SHP77 (cell line): ENCODE measurements at regions not wholly inside any gene's neighbourhood (a gene's known extent, or its start where the extent isn't known, plus 50 kb on each side); places are given as distances from the start of the nearest gene placed in this dataset.

Source experiments
- DNase-seq, 2 experiments: peaks; one replicate each; lab custom pipeline; 2025; lab: John Stamatoyannopoulos, UW

DNA sequence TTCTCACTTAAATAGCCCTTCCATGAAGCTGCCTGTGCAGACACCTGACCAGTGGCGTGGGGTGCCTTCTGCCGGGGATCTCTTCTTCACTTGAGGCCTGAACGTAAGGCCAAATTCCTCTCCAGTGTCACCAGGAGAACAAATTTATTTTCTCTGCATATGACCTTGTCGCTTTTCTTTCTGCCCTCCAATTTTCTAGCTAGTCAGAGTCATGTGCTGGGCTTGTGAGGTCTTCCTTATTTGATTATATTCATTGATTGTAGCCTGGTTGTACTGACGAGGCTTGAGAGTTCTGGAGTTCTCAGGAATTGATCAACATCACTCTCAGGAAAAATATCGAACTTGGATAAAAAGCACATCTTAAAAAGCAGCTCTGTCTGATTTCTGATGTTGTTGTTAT is 255.7 kb downstream of the BUB3 start:
- no peak for DNase-seq

GRCh38 chr10:123413353-123413752 is 252.8 kb upstream of the GPR26 start:
- DNase-seq, result no peak

DNA sequence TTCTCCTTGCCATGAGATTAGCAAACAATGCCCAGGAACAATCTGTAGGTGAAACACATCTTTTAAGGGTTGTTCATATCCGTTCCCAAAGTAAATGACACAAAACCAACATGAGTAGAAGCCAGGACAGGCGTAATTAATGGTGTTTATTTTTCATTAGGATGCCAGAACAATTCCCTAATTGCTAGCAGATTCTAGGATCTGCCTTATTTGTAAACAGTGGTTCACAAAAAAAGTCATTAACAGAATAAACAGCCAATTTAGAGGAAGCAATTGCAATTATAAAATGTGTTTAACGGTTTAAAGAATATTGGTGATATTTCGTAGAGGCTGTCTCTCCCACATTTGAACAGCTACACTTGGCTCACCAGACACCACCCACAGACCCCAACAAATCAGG is 250.6 kb upstream of the GPR26 start:
- DNase-seq, result no peak

DNA sequence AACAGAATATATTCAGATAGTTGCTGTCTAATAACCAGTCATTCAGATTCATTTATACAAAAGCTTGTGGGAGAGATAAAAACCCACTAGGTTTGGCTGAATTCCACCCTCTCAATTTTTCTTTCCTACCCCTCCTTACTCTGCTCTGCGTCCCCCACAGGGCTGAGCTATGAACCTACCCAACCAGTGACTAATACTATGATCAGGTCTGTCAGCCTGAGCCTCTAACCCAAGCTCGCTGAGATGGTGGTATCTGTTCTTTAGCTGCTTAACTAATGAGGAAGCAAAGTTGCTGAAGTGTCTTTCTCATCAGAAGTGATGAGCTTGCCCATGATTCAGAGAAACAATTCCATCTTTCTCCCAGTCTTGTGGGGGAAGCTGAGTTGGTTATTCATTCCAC is 248.7 kb upstream of the GPR26 start:
- no peak for DNase-seq

- DNase-seq, result no peak
Observed at GRCh38 chr10:123421461-123421860, 244.7 kb upstream of the GPR26 start.

GRCh38 chr10:123422261-123422660 is 243.9 kb upstream of the GPR26 start:
- DNase-seq, result no peak

DNA sequence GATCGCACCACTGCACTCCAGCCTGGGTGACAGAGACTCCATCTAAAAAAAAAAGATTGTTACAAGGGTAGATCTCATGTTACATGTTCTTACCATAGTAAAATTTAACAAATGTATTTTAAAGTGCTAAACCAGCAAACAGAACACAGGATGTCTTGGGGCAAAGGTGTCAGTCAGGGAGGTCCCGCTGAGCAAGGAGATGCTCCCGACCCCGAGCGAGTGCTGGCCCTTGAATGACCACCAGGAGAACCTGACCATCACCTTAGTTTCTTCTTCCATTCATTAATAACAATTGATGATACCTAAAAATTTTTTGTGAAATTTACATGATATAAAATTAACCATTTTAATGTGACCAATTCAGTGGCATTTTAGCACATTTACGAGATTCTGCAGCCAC is 241.6 kb upstream of the GPR26 start:
- DNase-seq, result no peak

GRCh38 chr10:123425680-123426079 is 240.5 kb upstream of the GPR26 start:
- no peak for DNase-seq

- no peak for DNase-seq
Observed at GRCh38 chr10:123427165-123427786, 238.9 kb upstream of the GPR26 start.

DNA sequence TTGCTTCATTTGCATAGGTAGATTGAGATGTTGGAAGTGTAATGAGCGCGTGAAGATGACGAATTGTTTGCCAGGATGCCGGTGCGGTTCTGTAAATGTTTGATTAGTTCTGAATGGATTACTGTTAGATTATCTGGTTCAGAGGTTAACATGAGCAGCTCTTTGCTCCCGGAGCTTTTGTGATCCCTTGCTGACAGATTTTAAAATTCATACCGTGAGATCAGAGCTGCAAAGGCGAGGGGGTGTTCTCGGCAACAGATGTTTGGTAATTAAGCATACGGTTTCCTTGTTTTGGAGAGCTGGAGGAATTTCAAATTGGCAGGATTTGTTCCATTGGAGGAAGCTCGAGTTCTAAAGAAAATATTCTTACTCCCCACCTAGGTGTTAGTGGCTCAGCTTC is 237.8 kb upstream of the GPR26 start:
- no peak for DNase-seq

DNA sequence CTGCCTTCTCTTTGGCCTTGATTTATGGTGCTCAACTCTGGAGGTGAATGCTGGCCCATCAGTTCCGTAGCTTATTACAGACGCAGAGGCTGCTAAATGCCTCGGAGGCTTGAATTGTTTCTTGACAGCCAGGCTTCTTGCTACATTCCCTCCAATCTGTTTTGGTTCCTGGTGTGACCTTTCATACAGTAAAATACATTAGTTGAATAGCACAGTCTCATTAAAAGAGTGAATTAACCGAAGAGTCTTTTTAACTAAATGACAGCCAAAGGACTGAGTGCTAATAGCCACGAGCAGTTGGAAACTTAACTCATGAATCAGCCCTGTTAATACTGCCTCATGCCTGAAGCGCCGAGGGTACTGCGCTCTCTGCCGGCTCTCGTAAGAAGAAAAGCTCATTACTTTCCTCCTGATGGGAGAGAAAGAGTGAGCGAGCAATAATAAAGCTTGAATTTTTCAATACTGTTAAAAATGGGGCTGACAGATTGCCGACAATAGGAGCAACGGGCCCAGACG is 236.4 kb upstream of the GPR26 start:
- no peak for DNase-seq

DNA sequence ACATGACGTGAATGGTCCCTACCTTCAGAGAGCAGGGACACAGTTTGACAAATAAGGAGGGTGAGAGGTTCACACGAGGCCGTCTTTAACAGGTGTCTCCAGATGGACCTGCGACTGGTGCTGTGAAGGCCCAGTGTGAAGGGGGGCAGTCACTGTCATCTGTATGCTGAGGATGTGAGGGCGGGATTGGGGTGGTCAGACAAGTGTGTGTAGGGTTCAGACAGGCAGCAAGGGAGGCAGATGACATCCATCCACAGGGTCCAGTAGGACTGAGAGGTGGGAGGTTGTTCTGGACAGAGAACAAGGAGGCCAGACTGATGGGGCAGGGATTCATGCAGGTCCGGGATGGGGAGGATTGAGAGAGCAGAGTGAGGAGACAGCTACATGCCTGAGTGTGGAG is 232.6 kb upstream of the GPR26 start:
- no peak for DNase-seq

- no peak for DNase-seq
Observed at GRCh38 chr10:123434435-123435039, 231.6 kb upstream of the GPR26 start.

- DNase-seq, result no peak
Observed at GRCh38 chr10:123442901-123443300, 223.3 kb upstream of the GPR26 start.

DNA sequence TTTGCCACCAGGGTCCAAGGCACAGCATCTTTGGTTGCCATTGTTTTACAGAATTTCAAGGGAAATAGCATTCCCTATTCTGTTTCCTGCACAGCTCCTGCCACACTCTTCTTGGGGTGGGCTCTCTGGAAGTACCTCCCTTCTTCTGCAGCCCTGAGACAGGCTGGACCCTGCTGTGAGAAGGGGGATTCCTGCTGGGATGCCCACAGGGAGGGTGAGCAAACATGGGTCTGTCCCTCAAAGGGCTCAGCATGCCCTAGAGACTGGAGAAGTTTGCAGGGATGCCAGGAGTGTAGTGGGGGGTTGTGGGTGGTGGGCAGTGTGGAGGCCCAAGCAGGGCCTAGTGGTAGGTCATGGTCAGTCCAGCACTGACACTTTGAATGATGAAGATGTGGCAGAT is 222.2 kb upstream of the GPR26 start:
- no peak for DNase-seq

- no peak for DNase-seq
Observed at GRCh38 chr10:123445261-123445775, 220.8 kb upstream of the GPR26 start.

DNA sequence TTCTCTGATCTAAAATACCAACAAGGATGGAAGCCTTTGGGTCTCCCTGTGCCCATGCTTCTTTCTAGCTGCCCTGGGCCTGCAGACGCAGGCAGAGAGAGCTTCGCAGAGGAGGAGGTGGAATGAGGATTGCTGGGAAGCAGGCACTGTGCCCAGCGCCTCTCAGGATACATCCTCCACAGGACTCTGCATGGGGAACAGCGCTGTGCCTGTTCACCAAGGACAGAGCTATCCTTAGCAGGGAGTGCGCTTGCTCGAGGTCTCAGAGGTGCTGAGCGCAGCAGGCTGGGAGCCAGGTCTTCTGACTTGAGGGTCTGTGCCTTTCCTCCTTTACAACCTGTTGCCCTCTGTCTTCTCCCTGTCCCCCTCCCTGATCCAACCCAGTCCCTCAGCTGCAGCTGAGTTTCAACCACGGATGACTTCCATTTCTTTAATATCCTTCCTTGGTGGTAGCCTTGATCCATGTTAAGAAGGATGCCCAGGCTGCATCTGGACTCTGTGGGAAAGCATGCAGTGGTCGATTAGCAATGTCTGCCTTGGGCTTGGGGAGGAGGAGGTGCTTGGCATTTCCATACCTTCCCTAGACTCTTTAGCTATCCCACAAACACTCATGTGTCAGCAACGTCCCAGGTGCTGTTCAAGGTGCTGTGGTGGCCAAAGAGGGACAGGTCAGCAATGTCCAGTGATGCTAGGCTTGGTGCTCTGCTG is 219.6 kb upstream of the GPR26 start:
- DNase-seq, result no peak

DNA sequence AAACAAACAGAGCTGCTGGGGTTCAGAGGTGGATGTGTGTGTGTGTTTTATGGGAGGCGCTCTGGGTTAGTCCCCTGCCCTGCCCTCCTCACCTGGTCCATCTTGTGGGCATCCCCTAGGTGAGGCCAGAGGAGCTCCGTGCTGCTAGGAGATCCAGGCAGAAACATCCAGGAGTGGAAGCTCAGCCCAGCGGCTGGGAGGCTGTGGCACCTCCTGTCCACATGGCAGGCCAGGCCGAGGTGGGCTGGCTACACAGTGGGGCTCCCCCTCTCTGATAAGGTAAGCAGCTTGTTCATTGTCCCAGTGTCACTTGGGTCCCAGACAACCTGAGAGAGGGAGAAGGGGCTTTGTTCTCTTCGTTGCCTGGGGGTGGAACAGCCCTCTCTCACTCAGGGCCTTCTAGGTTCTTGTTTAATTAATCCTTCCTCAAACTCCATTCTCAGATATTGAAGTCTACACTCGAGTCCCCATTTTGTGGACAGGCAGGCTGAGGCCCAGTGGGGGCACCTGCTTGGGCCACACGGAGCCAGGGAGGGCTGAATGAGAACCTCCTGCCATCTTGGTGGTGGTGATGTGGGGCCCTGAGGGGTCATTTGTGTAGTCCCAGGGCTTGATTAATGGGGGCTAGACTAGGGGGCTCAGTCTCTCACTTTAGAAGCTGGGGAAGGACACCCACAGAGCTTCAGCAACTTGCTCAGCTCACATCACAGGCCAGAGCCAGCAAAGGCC is 216.8 kb upstream of the GPR26 start:
- no peak for DNase-seq

DNA sequence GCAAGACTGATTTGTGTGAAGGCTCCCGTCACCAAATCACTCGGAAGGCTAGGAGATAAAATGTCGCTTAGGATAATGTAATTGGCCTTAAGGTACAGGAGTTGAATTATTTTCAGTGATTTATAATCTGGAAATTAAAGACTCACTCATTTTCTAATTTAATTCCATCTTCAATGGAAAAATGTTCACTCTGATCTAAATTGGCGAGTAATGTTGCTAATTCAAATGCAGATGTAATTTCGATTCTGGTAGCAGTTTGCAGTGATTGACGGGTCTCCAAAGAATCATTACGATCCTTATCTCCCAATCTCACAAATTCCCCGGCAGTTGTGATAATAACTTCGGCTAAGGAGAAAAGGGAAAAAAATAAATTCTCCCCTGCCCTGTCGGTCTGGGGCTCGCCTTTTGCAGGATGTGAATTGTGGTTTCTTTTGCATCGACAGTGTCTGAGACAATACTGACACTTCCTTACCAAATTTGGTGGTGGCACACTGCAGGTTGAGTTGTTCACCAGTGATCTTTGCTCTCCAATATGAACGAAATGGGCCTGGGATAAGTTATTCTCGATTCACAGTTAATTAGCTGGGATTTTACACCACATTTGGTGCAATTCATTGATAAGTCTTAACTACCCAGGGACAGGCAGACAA is 215.1 kb upstream of the GPR26 start:
- no peak for DNase-seq

DNA sequence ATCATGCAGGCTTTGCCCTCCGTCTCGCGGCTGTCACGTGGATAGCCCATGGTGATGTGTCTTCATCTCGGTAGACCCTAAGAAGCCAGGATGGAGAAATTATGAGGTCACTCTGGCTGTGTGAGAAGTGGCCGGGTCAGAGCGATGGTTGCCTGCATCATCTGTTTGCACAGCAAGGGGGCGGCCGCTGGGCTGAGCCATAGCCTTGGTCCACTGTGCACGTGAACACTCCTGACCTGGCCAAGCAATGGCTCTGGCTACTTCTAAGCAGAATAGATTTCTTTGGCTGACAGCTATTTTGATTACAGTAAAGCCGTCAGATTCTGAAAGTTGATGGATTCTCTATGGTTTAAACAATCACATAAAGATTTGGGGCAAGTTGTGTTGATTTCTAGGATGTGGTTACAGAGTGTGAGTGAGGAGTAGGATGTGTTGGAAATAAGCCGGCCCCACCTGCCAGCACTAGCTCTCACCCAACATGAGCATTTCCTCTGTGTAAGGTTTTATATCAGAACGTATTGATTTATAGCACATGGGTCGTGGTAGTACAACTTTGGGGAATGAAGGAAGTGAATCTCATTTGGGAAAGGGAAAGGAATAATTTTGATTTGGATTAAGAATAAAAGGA is 214.4 kb upstream of the GPR26 start:
- peak in 1 of 2 experiments; percentile 12 for DNase-seq

GRCh38 chr10:123454987-123455386 is 211.2 kb upstream of the GPR26 start:
- DNase-seq, result no peak
